H1 (cell line): ENCODE measurements at regions not wholly inside any gene's neighbourhood (a gene's known extent, or its start where the extent isn't known, plus 50 kb on each side); places are given as distances from the start of the nearest gene placed in this dataset.

ENCODE experiments used
- CTCF ChIA-PET: fragments of 300-600 bp; sonication (Branson Sonifier 250); formaldehyde crosslinking; loops from one replicate; lab custom pipeline; 2021; ENCODE audit not compliant: partially characterized antibody; lab: Charles Lee
- POLR2A ChIA-PET: fragments of 300-600 bp; sonication (Branson Sonifier 250); formaldehyde crosslinking; loops from one replicate; lab custom pipeline; 2021; ENCODE audit warnings: inconsistent platforms; ENCODE audit not compliant: partially characterized antibody; lab: Charles Lee
- DNase-seq, 2 experiments: peaks; one replicate each; pipeline versions ENCODE4 v3.0.0 to v3.0.0-alpha.2; 2010 to 2022; ENCODE audit warnings: low spot score in 2 of 2, low read depth in 1 of 2, mixed read lengths in 1 of 2
- FAIRE-seq: peaks from 2 replicates; lab custom pipeline; 2011; peaks lifted over from hg19 to GRCh38; lab: Jason Lieb, UNC
- H2AFZ ChIP-seq: 2 replicates; pipeline ENCODE4 v1.8.1; 2012; ENCODE audit warnings: low read length, inconsistent platforms
- H2AK5ac ChIP-seq: 2 replicates; pipeline ENCODE4 v1.6.1; 2013; ENCODE audit warnings: low read depth, low read length
- H2BK120ac ChIP-seq: replicated peaks from 2 replicates; pipeline ENCODE3; 2013; ENCODE audit warnings: low read depth, low read length, inconsistent platforms
- H2BK12ac ChIP-seq: 2 replicates; pipeline ENCODE4 v1.6.1; 2013; ENCODE audit warnings: low read depth, low read length
- H2BK15ac ChIP-seq: 2 replicates; pipeline ENCODE4 v1.6.1; 2013; ENCODE audit warnings: low read length
- H2BK20ac ChIP-seq: 2 replicates; pipeline ENCODE4 v1.6.1; 2013; ENCODE audit warnings: low read length
- H2BK5ac ChIP-seq: 2 replicates; pipeline ENCODE4 v1.6.1; 2013; ENCODE audit warnings: low read depth, low read length
- H3K14ac ChIP-seq: 2 replicates; pipeline ENCODE4 v1.6.1; 2013; ENCODE audit warnings: inconsistent platforms; ENCODE audit not compliant: insufficient read length
- H3K18ac ChIP-seq: 2 replicates; pipeline ENCODE4 v1.6.1; 2013; ENCODE audit warnings: low read length; ENCODE audit errors: extremely low read depth
- H3K23ac ChIP-seq: 2 replicates; pipeline ENCODE4 v1.6.1; 2013; ENCODE audit warnings: inconsistent platforms; ENCODE audit not compliant: insufficient read length
- H3K23me2 ChIP-seq: 2 replicates; pipeline ENCODE4 v1.6.1; 2013; ENCODE audit warnings: low read depth, low read length
- H3K27ac ChIP-seq: 2 replicates; pipeline ENCODE4 v1.6.1; 2011; ENCODE audit warnings: low read depth, low read length, inconsistent platforms
- H3K27me3 ChIP-seq, 4 experiments: replicated peaks in 1 of 4; 1 replicate in 1 of 4; 2 replicates in 3 of 4; pipeline versions ENCODE4 v1.6.1 to v1.8.1; 2011 to 2013; ENCODE audit warnings: low read length in 3 of 4, mild to moderate bottlenecking in 3 of 4, inconsistent platforms in 2 of 4, mixed read lengths in 2 of 4, moderate library complexity in 1 of 4; ENCODE audit not compliant: control insufficient read depth in 3 of 4, insufficient read depth in 3 of 4; ENCODE audit errors: extremely low read depth in 1 of 4
- H3K36me3 ChIP-seq, 4 experiments: 2 replicates each; pipeline versions ENCODE4 v1.6.1 to v1.8.1; 2011 to 2013; ENCODE audit warnings: mild to moderate bottlenecking in 4 of 4, low read length in 3 of 4, moderate library complexity in 2 of 4, control low read depth in 1 of 4, inconsistent platforms in 1 of 4; ENCODE audit not compliant: insufficient read depth in 4 of 4, control insufficient read depth in 2 of 4
- H3K4ac ChIP-seq: replicated peaks from 2 replicates; pipeline ENCODE3; 2013; ENCODE audit warnings: low read length, low read depth, mixed read lengths, inconsistent platforms; ENCODE audit not compliant: insufficient read length
- H3K4me1 ChIP-seq, 4 experiments: replicated peaks in 1 of 4; 1 replicate in 1 of 4; 2 replicates in 3 of 4; pipeline versions ENCODE4 v1.6.1 to v1.8.1; 2011 to 2013; ENCODE audit warnings: low read length in 3 of 4, inconsistent platforms in 2 of 4, mixed read lengths in 1 of 4; ENCODE audit not compliant: insufficient read depth in 4 of 4, control insufficient read depth in 3 of 4
- H3K4me2 ChIP-seq, 2 experiments: 2 replicates each; pipeline versions ENCODE4 v1.6.1 to v1.8.1; 2011 to 2013; ENCODE audit warnings: low read depth in 2 of 2, low read length in 2 of 2, control low read depth in 1 of 2, inconsistent platforms in 1 of 2, mild to moderate bottlenecking in 1 of 2; ENCODE audit not compliant: insufficient read depth in 1 of 2
- H3K4me3 ChIP-seq, 4 experiments: fragments of 200-600, 300-600 bp in 1 of 4; sonication (generic), shearing (Covaris generic), sonication (Bioruptor Twin) in 1 of 4; 2 replicates each; pipeline versions ENCODE4 v1.5.1 to v1.8.1; 2011 to 2016; ENCODE audit warnings: low read length in 4 of 4, low read depth in 3 of 4, control low read depth in 2 of 4, inconsistent platforms in 2 of 4, mild to moderate bottlenecking in 2 of 4, mixed read lengths in 1 of 4, moderate library complexity in 1 of 4; ENCODE audit not compliant: insufficient read depth in 2 of 4; ENCODE audit errors: extremely low read depth in 1 of 4
- H3K56ac ChIP-seq: replicated peaks from 2 replicates; pipeline ENCODE3; 2013; ENCODE audit warnings: low read depth, mild to moderate bottlenecking, mixed read lengths, low read length, inconsistent platforms; ENCODE audit not compliant: insufficient read length
- H3K79me1 ChIP-seq: 2 replicates; pipeline ENCODE4 v1.6.1; 2013; ENCODE audit warnings: low read depth, low read length, control low read depth
- H3K79me2 ChIP-seq, 2 experiments: 2 replicates each; pipeline versions ENCODE4 v1.6.1 to v1.8.1; 2012 to 2013; ENCODE audit warnings: low read length in 2 of 2, mild to moderate bottlenecking in 2 of 2, inconsistent platforms in 1 of 2; ENCODE audit not compliant: insufficient read depth in 2 of 2, control insufficient read depth in 1 of 2
- H3K9ac ChIP-seq, 4 experiments: replicated peaks in 1 of 4; 1 replicate in 1 of 4; 2 replicates in 3 of 4; pipeline versions ENCODE4 v1.6.1 to v1.8.1; 2011 to 2013; ENCODE audit warnings: low read depth in 3 of 4, low read length in 3 of 4, control low read depth in 2 of 4, mild to moderate bottlenecking in 2 of 4, moderate library complexity in 2 of 4, inconsistent platforms in 1 of 4; ENCODE audit errors: extremely low read depth in 1 of 4
- H3K9me3 ChIP-seq, 2 experiments: 2 replicates each; pipeline versions ENCODE4 v1.6.1 to v1.8.1; 2012 to 2013; ENCODE audit warnings: mild to moderate bottlenecking in 2 of 2, moderate library complexity in 2 of 2, control low read depth in 1 of 2, inconsistent platforms in 1 of 2, low read depth in 1 of 2, low read length in 1 of 2, mixed read lengths in 1 of 2; ENCODE audit not compliant: insufficient read depth in 2 of 2
- H4K20me1 ChIP-seq, 2 experiments: replicated peaks in 1 of 2; 2 replicates each; pipeline versions ENCODE3 to v1.8.1; 2011 to 2013; ENCODE audit warnings: inconsistent platforms in 2 of 2, low read length in 2 of 2, mild to moderate bottlenecking in 1 of 2; ENCODE audit not compliant: insufficient read depth in 2 of 2, control insufficient read depth in 1 of 2
- H4K5ac ChIP-seq: 2 replicates; pipeline ENCODE4 v1.6.1; 2013; ENCODE audit warnings: low read length, low read depth, mixed read lengths, inconsistent platforms; ENCODE audit not compliant: insufficient read length
- H4K8ac ChIP-seq: 2 replicates; pipeline ENCODE4 v1.8.0; 2013; ENCODE audit warnings: mild to moderate bottlenecking, moderate library complexity, low read length, inconsistent platforms; ENCODE audit not compliant: insufficient read depth; ENCODE audit errors: extremely low read depth
- H4K91ac ChIP-seq: replicated peaks from 2 replicates; pipeline ENCODE3; 2013; ENCODE audit warnings: low read length, mixed read lengths, inconsistent platforms; ENCODE audit not compliant: insufficient read length
- BCL11A ChIP-seq, 2 experiments: IDR thresholded peaks; one replicate each; pipeline ENCODE4 v1.6.1; 2011; ENCODE audit warnings: low read depth in 2 of 2, low read length in 2 of 2, mild to moderate bottlenecking in 2 of 2
- EP300 ChIP-seq, 2 experiments: IDR thresholded peaks; 1 replicate in 1 of 2; 2 replicates in 1 of 2; pipeline ENCODE4 v1.6.1; 2011 to 2012; ENCODE audit warnings: low read depth in 2 of 2, low read length in 2 of 2, mild to moderate bottlenecking in 2 of 2, borderline replicate concordance in 1 of 2, inconsistent platforms in 1 of 2, moderate library complexity in 1 of 2
- MAX ChIP-seq: IDR thresholded peaks from 2 replicates; pipeline ENCODE4 v1.6.1; 2012; ENCODE audit warnings: inconsistent platforms
- NRF1 ChIP-seq: IDR thresholded peaks from 2 replicates; pipeline ENCODE4 v1.6.1; 2011; ENCODE audit warnings: mild to moderate bottlenecking, low read depth, low read length, improper control_type of control experiment
- SP1 ChIP-seq: IDR thresholded peaks from 2 replicates; pipeline ENCODE4 v1.6.1; 2011; ENCODE audit warnings: low read depth, low read length
- SUZ12 ChIP-seq: fragments of 200-600 bp; sonication (generic); IDR thresholded peaks from 2 replicates; pipeline ENCODE4 v1.6.1; 2012; ENCODE audit warnings: mild to moderate bottlenecking, inconsistent platforms, low read length, moderate library complexity, mixed read lengths
- TAF7 ChIP-seq: optimal IDR thresholded peaks from 2 replicates; pipeline ENCODE3; 2011; ENCODE audit warnings: low read depth, mild to moderate bottlenecking, inconsistent platforms, low read length, moderate library complexity, borderline replicate concordance
- YY1 ChIP-seq: IDR thresholded peaks from 2 replicates; pipeline ENCODE4 v1.6.1; 2011; ENCODE audit warnings: low read depth, mild to moderate bottlenecking, low read length
- ZNF274 ChIP-seq: IDR thresholded peaks from 2 replicates; pipeline ENCODE4 v1.7.0; 2012; ENCODE audit warnings: low read length, borderline replicate concordance; ENCODE audit errors: extremely low read depth

DNA sequence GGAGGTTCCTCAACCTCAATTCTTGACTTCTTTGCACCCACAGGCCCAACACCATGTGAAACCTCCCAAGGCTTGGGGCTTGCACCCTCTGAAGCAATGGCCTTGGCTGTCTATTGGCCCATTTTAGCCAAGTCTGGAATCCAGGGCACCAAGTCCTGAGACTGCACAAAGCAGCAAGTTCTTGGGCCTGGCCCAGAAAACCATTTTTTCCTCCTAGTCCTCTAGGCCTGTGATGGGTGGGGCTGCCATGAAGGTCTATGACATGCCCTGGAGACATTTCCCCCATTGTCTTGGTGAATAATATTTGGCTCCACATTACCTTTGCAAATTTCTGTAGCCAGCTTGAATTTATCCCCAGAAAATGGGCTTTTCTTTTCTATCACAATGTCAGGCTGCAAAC, 849.6 kb upstream of the MANEA start:
- Histone ChIP-seq H2BK120ac (no peak overlapping the region), H3K18ac (no peak overlapping the region), H3K56ac (no peak overlapping the region), H3K9me3 (peaks cover 4 to 20% of the 10 kb centered on the region in 2 experiments), H3K27me3 (no peaks in the 10 kb centered on the region), H3K23me2 (no peaks in the 10 kb centered on the region), H2BK15ac (no peak overlapping the region), H2AFZ (no peak overlapping the region), H3K4me3 (no peak overlapping the region), H3K4ac (no peak overlapping the region), H4K5ac (no peak overlapping the region), H3K36me3 (no peaks in the 10 kb centered on the region), H2BK20ac (no peak overlapping the region), H2BK5ac (no peak overlapping the region), H2BK12ac (no peak overlapping the region), H3K4me2 (no peak overlapping the region), H3K79me1 (no peaks in the 10 kb centered on the region), H3K79me2 (no peaks in the 10 kb centered on the region), H4K91ac (no peak overlapping the region), H3K4me1 (no peaks in the 10 kb centered on the region), H3K14ac (no peak overlapping the region), H3K9ac (no peak overlapping the region), H2AK5ac (no peak overlapping the region), H4K20me1 (no peaks in the 10 kb centered on the region), H4K8ac (no peak overlapping the region), H3K23ac (no peak overlapping the region), H3K27ac (no peak overlapping the region)
- DNase-seq (no peak), FAIRE-seq (no peak)
- POLR2A ChIA-PET = no interaction called here
- CTCF ChIA-PET = no interaction called here
- TF ChIP-seq BCL11A (IDR thresholded peaks at IDR 0.05; ENCODE audit: low read depth in 2 of 2, low read length in 2 of 2) (no peak), SUZ12 (no peak), MAX (no peak), ZNF274 (no peak), NRF1 (no peak), YY1 (no peak), SP1 (no peak), EP300 (IDR thresholded peaks at IDR 0.05; ENCODE audit: borderline replicate concordance in 1 of 2, low read depth in 2 of 2, low read length in 2 of 2) (no peak), TAF7 (no peak)
